Stimulated activated CD4-positive, alpha-beta T cell treated with anti-CD3 and anti-CD28 coated beads, Interleukin-12 subunit alpha, Interleukin-12 subunit beta, amount 100 ng/mL, for 24 hours (primary cell): ENCODE measurements at regions not wholly inside any gene's neighbourhood (a gene's known extent, or its start where the extent isn't known, plus 50 kb on each side); places are given as distances from the start of the nearest gene placed in this dataset.
"Not testable (repeated sequence)": the region's sequence is repeated elsewhere in the genome, so short reads cannot be mapped to it uniquely, and the experiment has no call there.

ENCODE experiments used
- DNase-seq, 2 experiments: peaks; one replicate each; pipeline ENCODE4 v3.0.0-alpha.2; 2020; ENCODE audit warnings: low read depth in 2 of 2

DNA sequence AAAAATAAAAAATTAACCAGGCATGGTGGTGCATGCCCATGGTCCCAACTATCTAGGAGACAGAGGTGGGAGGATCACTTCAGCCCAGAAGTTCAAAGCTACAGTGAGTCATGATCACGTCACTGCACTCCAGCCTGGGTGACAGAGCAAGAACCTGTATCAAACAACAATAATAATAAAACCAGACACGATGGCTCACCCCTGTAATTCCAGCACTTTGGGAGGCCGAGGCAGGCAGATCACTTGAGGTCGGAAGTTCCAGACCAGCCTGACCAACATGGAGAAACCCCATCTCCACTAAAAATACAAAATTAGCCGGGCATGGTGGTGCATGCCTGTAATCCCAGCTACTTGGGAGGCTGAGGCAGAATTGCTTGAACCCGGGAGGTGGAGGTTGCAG lies 159.4 kb downstream of the SKIDA1 start:
- DNase-seq: not testable (repeated sequence)

DNA sequence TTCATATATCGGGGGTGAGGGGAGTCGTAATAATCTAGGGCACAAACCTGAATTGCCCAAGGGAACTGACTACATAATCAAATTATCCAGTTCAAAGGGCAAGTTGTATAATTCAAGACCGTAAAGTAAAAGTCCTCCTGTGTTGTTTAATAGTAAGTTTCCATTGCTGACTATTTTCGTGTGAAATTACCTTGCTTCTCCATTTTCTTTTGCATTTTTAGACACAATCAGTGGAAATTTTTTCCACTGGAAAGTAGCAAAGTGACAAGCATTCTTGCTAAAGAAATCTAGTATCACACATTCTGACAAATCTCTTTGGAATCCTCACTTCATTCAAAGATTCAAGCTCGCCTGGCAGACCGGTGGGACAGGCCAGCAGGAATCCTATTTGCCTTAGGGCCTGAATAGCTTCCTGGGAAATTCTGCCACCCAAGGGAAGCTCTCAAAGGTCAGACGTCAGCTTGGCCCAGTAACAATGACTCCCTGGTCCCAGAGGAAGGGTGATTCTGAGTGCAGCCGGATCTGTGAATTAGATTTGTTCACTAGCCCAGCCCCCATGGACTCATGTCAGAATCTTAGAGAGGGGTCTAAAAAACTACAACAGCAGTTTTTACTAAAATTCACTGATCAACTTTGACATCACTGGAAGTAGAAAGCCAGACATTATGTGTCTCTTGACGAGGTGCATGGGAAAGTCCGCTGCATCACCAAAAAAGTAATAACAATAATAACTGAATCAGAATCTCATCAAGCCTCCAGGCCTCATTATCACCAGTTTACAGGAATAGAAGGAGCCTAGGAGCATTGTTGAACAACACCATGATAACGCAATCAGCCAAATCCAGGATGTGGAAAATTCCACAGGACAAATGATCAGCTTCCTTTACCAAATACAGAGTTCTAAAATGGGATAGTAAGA lies 161.0 kb downstream of the SKIDA1 start:
- no peak for DNase-seq

- no peak for DNase-seq
Measured at GRCh38 chr10:21363731-21364104, 161.8 kb downstream of the SKIDA1 start.

GRCh38 chr10:21363092-21363730 lies 162.3 kb downstream of the SKIDA1 start:
- DNase-seq: no peak

- no peak for DNase-seq
Measured at GRCh38 chr10:21359202-21359601, 166.3 kb downstream of the SKIDA1 start.

DNA sequence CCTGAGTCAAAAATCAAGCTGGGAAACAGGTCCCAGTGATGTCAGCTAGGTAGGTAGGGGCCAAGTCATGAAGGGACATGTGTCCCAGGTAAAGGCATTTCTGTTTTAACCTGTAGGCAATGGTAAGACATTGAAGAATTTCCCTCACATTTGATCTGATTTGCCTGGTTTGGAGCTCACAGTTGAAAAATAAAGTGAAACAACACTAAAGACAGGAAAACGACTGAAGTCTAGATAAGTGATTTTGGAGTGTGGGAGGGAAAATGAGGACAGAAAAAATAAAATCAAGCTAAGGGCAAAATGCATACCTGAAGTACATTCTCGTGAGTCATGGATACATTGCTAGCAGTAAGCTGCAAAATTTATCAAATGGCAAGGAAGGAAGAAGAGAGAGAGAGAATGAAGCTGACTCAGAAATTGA lies 169.9 kb downstream of the SKIDA1 start:
- no peak for DNase-seq

DNA sequence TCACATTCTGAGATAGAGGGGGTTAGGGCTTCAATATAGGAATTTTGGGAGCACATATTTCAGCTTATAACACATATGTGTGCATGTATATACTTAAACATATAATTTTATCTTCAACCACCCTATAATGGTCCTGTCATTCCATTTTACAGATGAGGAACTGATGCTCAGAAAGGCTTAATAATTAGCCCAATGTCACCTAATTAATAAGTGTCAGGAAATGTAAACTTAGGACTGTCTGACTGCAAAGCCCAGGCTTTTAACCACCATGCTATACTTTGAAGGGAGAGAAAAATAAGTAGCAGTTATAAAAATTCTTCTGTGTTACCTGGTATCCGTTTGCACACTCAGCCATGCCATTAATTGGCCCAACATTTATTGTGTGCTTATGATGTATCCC lies 172.6 kb downstream of the SKIDA1 start:
- DNase-seq: no peak

GRCh38 chr10:21351594-21351993 lies 173.9 kb downstream of the SKIDA1 start:
- not testable (repeated sequence) for DNase-seq

DNA sequence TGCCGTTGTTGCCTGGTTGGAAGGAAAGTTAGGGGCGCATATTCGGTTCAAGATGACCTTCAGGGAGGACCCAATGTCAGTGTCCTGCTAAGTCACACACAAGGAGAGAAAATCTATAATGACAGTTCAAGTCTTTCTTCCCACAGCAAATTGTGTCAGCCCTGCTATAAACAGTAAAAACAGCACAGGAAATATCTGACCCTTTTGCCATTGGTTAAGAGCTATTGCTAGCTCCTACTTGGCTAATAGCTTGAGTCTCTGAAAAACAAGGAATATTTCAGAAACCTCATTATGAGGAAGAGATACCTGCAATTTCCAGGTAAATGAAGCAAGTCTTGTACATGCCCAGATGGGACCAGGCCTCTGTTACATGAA lies 175.6 kb downstream of the SKIDA1 start:
- no peak for DNase-seq

GRCh38 chr10:21347785-21348170 lies 177.7 kb downstream of the SKIDA1 start:
- DNase-seq: no peak

DNA sequence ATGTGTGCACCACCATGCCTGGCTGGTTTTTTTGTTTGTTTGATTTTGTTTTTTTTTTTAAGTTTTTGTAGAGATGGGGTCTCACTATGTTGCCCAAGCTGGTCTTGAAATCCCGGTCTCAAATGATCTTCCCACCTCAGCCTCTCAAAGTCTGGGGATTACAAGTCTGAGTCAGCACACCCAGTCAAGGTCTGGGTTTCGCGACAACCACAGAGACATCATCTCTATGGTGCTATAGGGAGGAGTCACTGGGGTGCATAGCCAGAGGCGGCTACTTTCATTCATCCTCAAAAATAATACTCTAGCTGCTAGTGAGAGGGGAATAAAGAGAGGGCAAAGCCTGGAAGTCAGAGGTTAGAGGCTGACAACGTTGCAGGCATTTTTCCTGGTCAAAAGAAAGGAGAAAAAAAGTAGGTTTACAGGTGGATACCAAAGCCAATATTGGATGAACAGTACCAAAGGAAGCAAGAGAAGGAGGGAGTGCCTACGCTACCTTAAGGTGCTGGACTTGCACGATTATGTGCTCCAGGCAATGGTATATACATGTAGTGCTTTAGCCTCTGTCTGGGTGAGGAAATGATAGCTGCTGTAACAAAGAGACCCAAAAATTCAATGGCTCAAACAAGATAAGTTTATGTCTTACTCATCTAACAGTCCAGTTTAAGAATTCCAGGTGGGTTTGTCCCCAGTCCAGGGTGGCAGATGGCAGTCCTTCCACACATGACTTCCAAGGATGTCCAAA lies 178.3 kb downstream of the SKIDA1 start:
- DNase-seq: no peak

- DNase-seq: no peak
Measured at GRCh38 chr10:21343087-21343486, 182.4 kb downstream of the SKIDA1 start.

GRCh38 chr10:21342499-21342898 lies 183.0 kb downstream of the SKIDA1 start:
- not testable (repeated sequence) for DNase-seq

GRCh38 chr10:21340331-21340730 lies 185.2 kb downstream of the SKIDA1 start:
- no peak for DNase-seq

DNA sequence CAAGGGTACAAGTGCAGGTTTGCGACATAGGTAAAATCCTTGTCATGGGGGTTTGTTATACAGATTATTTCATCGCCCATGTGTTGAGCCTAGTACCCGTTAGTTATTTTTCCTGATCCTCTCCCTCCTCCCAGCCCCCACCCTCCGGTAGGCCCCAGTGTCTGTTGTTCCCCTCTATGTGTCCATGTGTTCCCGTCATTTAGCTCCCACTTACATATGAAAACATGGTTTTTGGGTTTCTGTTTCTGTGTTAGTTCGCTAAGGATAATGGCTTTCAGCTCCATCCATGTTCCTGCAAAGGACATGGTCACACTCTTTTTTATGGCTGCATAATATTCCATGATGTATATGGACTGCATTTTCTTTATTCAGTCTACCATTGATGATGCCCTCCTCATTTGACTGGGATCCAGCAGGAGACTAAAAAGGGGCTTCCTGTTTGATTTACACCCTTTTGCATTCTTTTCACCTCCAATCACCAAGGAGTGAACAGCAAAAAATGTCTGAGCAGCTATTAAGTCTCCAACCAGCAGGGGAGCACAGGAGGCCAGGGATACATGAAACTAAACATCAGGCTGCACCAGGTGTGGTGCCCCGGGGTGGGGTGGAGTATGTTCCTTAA lies 188.2 kb downstream of the SKIDA1 start:
- DNase-seq: no peak

- DNase-seq: no peak
Measured at GRCh38 chr10:21336476-21337170, 188.9 kb downstream of the SKIDA1 start.

DNA sequence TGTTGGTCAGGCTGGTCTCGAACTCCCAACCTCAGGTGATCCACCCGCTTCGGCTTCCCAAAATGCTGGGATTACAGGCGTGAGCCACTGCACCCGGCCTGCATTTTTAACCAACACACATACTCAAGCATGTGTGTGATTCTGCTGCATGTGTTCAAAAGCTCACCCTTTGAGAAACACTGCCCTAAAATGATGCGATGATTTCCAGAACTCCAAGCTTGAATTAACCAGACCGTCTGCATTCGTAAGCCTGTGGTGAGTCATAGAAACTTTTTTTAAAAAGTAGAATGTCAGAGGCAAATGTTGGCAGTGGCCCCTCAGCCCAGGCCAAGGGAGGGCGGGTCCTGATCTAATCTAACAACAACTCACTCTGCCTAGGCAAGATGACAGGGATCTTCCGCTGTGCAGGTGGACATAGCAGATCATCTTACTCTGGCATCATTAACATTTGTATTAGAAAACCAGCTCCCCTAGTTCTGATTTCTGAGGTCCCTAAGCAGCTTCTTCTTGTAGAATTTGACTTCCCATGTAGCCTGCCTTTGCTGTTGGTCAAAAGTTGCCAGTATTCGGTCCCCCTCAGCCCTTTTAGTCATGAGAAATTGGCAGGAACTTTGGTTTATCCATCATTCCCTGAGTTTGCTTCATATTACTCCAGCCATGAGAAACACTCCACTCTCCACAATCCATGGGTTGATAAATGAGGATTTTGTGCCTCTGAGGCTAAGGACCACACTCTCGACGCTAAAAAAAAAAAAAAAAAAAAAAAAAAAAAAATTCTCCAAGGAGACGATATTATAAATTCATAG lies 190.4 kb downstream of the SKIDA1 start:
- no peak for DNase-seq

- DNase-seq: no peak
Measured at GRCh38 chr10:21330628-21331020, 194.9 kb downstream of the SKIDA1 start.

- no peak for DNase-seq
Measured at GRCh38 chr10:21329995-21330627, 195.4 kb downstream of the SKIDA1 start.
